K562 (cell line): ENCODE measurements at regions not wholly inside any gene's neighbourhood (a gene's known extent, or its start where the extent isn't known, plus 50 kb on each side); places are given as distances from the start of the nearest gene placed in this dataset.

Experiments
- AFF1 ChIP-seq, 2 experiments: fragments of 450-650 bp; IDR thresholded peaks; 2 replicates each; pipeline ENCODE4 v1.6.1; 2018; ENCODE audit warnings: mild to moderate bottlenecking in 2 of 2, low read depth in 1 of 2; ENCODE audit not compliant: partially characterized antibody in 2 of 2
- ARID1B ChIP-seq: fragments of 450-650 bp; IDR thresholded peaks from 2 replicates; pipeline ENCODE4 v1.6.1; 2016; ENCODE audit warnings: antibody characterized with exemption, mild to moderate bottlenecking, inconsistent platforms
- ATF1 ChIP-seq, 2 experiments: fragments of 450-650 bp in 1 of 2; IDR thresholded peaks; 2 replicates each; pipeline ENCODE4 v1.6.1; 2016; ENCODE audit warnings: missing compliant biosample characterization in 1 of 2, missing genetic modification characterization in 1 of 2
- ATF7 ChIP-seq: fragments of 450-650 bp; IDR thresholded peaks from 2 replicates; pipeline ENCODE4 v1.7.1; 2014; ENCODE audit warnings: mild to moderate bottlenecking, moderate library complexity
- CBFA2T3 ChIP-seq: fragments of 450-650 bp; IDR thresholded peaks from 2 replicates; pipeline ENCODE4 v1.6.1; 2017
- CEBPG ChIP-seq, 3 experiments: fragments of 200-800 bp in 1 of 3; sonication (Bioruptor generic) in 1 of 3; sonication (generic) in 1 of 3; formaldehyde crosslinking in 1 of 3; IDR thresholded peaks in 2 of 3; conservative IDR thresholded peaks in 1 of 3; 2 replicates each; pipeline versions ENCODE4 v1.6.1 to v1.8.0; 2016 to 2022; ENCODE audit warnings: missing compliant biosample characterization in 2 of 3, missing genetic modification characterization in 2 of 3, mild to moderate bottlenecking in 1 of 3, missing genetic modification reagents in 1 of 3
- CREB3 ChIP-seq: fragments of 450-650 bp; conservative IDR thresholded peaks from 2 replicates; pipeline ENCODE4 v1.6.1; 2016; ENCODE audit warnings: missing genetic modification characterization, low read depth, mild to moderate bottlenecking, missing compliant biosample characterization, moderate library complexity
- CTBP1 ChIP-seq: fragments of 450-650 bp; IDR thresholded peaks from 2 replicates; pipeline ENCODE4 v1.6.1; 2016; ENCODE audit warnings: borderline replicate concordance
- DACH1 ChIP-seq: fragments of 450-650 bp; IDR thresholded peaks from 2 replicates; pipeline ENCODE4 v1.6.1; 2018; ENCODE audit not compliant: partially characterized antibody
- DMBX1 ChIP-seq: fragments of 250-450 bp; sonication (Bioruptor Pico); IDR thresholded peaks from 2 replicates; pipeline ENCODE4 v1.8.0; 2022; ENCODE audit warnings: inconsistent platforms, mild to moderate bottlenecking, moderate library complexity, borderline replicate concordance
- KDM1A ChIP-seq, 2 experiments: fragments of 450-650 bp; IDR thresholded peaks; 2 replicates each; pipeline ENCODE4 v1.6.1; 2016; ENCODE audit warnings: mild to moderate bottlenecking in 2 of 2
- KLF16 ChIP-seq: IDR thresholded peaks from 2 replicates; pipeline ENCODE4 v1.6.1; 2016; ENCODE audit warnings: antibody characterized with exemption
- MAZ ChIP-seq, 2 experiments: fragments of 450-650 bp in 1 of 2; sonication (generic) in 1 of 2; formaldehyde crosslinking; IDR thresholded peaks in 1 of 2; conservative IDR thresholded peaks in 1 of 2; 2 replicates each; pipeline versions ENCODE4 v1.4.0 to v1.5.0; 2020; ENCODE audit warnings: mild to moderate bottlenecking in 1 of 2, missing genetic modification reagents in 1 of 2
- POLR2G ChIP-seq: fragments of 200-400 bp; formaldehyde crosslinking; IDR thresholded peaks from 2 replicates; pipeline ENCODE4 v1.6.1; 2017; ENCODE audit warnings: low read depth, mild to moderate bottlenecking, antibody characterized with exemption, low read length, moderate library complexity
- TEAD1 ChIP-seq, 2 experiments: fragments of 450-650 bp in 1 of 2; sonication (generic) in 1 of 2; formaldehyde crosslinking; IDR thresholded peaks; 2 replicates each; pipeline versions ENCODE4 v1.4.0 to v1.8.0; 2020 to 2022; ENCODE audit warnings: mild to moderate bottlenecking in 2 of 2, missing genetic modification reagents in 1 of 2
- ZBTB11 ChIP-seq, 3 experiments: fragments of 200-800 bp in 1 of 3; fragments of 250-450 bp in 1 of 3; fragments of 450-650 bp in 1 of 3; sonication (Bioruptor Pico) in 1 of 3; sonication (Bioruptor generic) in 1 of 3; formaldehyde crosslinking in 1 of 3; IDR thresholded peaks; 2 replicates each; pipeline versions ENCODE4 v1.6.1 to v1.8.0; 2016 to 2022; ENCODE audit warnings: mild to moderate bottlenecking in 2 of 3, missing genetic modification characterization in 2 of 3, missing compliant biosample characterization in 1 of 3, moderate library complexity in 1 of 3
- ZFX ChIP-seq: sonication (generic); formaldehyde crosslinking; IDR thresholded peaks from 2 replicates; pipeline ENCODE4 v1.8.0; 2022; ENCODE audit warnings: mild to moderate bottlenecking, missing genetic modification reagents, moderate library complexity

GRCh38 chr15:96053781-96054428 lies 276.6 kb upstream of the NR2F2 start (continued):
- TF ChIP-seq AFF1 (IDR thresholded peaks at IDR 0.05; ENCODE audit: low read depth in 1 of 2, partially characterized antibody in 2 of 2) (peak in 1 of 2 experiments; percentile 64), ZBTB11 (CRISPR knock-in tag; IDR thresholded peaks at IDR 0.05) (peak in 1 of 3 experiments; percentile 92; a peak in 2 of 6 replicates), KLF16 (0 out of 2 replicates have a peak, but pooled peaks have one; percentile 11), CEBPG (CRISPR knock-in tag; IDR thresholded peaks at IDR 0.05) (no peak), CEBPG (tag; conservative IDR thresholded peaks at IDR 0.05 in 1 of 2, IDR thresholded peaks at IDR 0.05 in 1 of 2) (peak; percentile 46 to 68; a peak in 3 of 4 replicates), CTBP1 (peak; percentile 55), DACH1 (peak; percentile 55), CREB3 (tag) (no peak), POLR2G (no peak), ATF7 (0 out of 2 replicates have a peak, but pooled peaks have one; percentile 20), MAZ (CRISPR knock-in tag; conservative IDR thresholded peaks at IDR 0.05 in 1 of 2, IDR thresholded peaks at IDR 0.05 in 1 of 2) (peak in 1 of 2 experiments; percentile 15; a peak in 1 of 4 replicates), CBFA2T3 (peak; percentile 63), TEAD1 (CRISPR knock-in tag; IDR thresholded peaks at IDR 0.05) (no peak), ATF1 (CRISPR knock-in tag; IDR thresholded peaks at IDR 0.05) (no peak), ATF1 (tag; IDR thresholded peaks at IDR 0.05) (0 out of 2 replicates have a peak, but pooled peaks have one; percentile 30), ARID1B (peak; percentile 60), KDM1A (IDR thresholded peaks at IDR 0.05) (peak in 1 of 2 experiments; percentile 47; a peak in 2 of 4 replicates), DMBX1 (CRISPR knock-in tag) (no peak), ZFX (peak; percentile 35)
